ENCODE measurements at regions not wholly inside any gene's neighbourhood (a gene's known extent, or its start where the extent isn't known, plus 50 kb on each side); places are given as distances from the start of the nearest gene placed in this dataset.

DNA sequence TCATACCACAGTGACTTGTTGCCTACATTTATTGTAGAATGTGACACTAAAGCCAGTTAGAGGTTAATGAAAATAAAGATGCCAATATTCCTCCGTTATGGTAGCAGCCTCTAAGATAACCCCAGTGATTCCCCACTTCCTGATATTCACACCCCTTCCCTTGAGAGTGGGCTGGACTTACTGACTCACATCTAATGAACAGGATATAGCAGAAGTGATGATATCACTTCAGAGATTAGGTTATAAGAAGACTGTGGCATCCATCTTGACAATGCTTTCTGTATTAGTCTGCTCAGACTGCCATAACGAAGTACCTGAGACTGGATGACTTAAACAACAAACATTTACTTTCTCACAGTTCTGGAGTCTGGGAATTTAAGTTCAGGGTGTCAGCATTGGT is 149.6 kb upstream of the MTNR1B start:
- TF ChIP-seq CTCF (IDR thresholded peaks at IDR 0.05; ENCODE audit: low read depth, low read length, missing input control) (no peak), MAX (IDR thresholded peaks at IDR 0.05) (no peak)

Data from liver (tissue), 2 donors.